Inferior parietal cortex (tissue), 1 donor: ENCODE measurements at regions not wholly inside any gene's neighbourhood (a gene's known extent, or its start where the extent isn't known, plus 50 kb on each side); places are given as distances from the start of the nearest gene placed in this dataset.

Source experiments
- DNase-seq: peaks from one replicate; pipeline ENCODE4 v3.0.0-alpha.2; 2016; ENCODE audit errors: extremely low spot score

DNA sequence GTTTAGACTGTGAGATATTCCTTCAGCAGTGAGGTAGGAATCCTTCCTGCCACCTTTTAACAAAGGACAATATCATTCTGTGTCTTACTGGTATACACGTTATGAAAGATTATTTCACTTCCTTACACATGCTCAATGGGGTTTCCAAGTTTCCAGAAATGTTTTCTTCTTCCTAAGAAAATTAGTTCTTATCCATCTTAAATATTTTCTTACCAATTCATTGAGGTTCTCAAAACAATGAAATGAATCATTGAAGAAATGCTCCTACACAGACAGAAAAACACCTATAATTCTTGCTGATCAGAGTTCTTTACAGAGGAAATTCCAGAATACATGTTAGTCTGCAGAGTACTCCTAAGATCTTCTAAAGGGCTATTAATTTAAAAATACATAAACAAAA lies 51.4 kb upstream of the SEC61G start:
- no peak for DNase-seq

DNA sequence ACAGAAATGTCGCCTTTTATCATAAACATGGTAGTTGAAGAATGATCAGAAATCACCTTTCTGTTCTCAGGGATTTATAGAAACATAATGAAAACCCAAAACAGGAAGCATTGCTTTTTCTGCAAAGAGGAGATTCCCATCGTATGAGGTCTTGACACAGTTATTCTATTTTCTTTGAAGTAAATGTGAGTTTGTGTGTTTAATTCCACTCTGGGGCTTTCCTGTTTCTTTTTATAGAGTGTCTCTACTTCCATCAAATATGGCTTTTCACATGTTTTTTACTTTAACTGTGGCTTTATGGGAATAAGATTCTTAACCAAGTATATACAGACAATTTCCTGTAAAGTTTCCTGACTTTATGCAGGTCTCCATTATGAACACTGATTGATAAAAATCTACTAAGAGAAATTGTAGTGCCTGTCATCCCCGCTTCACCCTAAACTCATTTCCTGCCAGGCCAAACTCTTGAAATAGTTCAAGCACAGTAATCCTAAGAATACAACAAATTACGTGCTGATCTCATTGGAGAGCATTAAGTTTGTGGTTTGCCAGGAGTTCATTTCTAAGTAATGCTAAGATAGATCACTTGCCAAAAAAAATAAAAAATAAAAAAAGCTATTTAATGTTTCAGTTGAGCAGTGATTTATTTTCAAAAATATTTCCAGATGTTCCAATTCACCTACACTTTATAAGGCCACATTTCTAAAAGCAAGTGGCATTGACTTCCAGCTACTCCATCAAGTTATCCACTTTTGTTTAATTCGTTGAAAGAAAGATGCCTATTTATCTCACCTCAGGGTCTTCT lies 52.2 kb upstream of the SEC61G start:
- DNase-seq, result no peak

DNA sequence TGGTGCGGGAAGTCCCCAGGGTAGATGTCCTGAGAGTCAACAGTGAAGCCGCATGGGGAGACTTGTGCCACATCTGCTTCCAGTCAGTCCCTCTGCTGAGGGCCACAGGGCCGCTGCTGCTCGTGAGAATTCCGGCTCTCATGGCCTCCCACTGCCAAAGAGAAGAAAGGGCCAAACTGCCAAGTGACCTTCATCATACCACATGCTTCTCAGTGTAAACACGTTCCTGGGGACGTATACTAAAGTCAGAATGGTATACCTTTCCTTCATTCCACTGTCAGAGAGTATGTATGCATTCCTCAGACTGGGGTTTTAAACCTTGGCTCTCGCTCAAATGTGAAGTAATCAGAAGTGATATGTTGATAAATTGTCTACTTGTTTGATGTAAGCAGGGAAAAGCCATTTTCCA lies 52.8 kb upstream of the SEC61G start:
- DNase-seq, result no peak

DNA sequence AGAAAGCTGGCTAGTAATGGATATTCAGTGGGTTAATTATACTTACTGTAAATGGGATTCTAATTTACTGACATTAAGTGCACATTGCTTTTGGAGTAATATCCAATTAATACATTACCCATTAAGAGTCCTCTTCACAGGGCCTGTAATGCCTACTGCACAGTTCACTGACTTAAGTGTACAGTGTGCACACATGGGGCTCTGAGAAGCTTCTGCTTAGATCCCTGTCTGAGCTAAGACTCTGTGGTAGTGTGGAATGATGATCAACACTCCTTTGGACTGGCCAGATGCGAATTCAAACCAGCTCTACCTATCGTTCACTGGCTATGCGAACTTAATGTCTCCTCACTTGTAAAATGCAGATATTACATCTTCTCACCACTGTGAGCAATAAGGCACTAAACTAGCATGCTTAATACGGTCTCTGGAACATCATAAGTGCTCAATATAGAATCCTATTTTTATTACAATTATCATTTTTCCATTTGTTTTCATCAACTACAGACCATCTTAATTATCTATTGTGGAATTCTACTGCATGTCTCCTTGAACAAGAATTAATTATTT lies 53.8 kb upstream of the SEC61G start:
- DNase-seq, result no peak

DNA sequence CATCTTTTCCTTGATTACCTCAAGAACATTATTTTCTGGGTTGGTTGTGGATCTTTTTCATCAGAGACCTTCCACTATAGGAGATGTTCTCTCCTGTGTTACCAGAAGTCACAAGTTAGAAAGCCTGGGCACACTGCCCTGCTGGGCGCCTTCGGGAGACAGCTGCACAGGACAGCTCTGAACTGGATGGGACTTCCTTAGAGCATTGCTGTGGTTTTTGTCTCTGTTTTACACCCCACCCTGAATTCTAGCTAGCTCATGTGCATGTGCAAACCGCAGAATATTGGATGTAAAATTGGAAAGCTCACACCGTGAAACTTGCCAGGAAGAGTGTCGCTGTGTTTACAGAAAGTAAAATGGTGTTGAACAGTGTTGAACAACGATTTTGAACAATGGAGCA lies 54.4 kb upstream of the SEC61G start:
- DNase-seq, result peak; percentile 11

DNA sequence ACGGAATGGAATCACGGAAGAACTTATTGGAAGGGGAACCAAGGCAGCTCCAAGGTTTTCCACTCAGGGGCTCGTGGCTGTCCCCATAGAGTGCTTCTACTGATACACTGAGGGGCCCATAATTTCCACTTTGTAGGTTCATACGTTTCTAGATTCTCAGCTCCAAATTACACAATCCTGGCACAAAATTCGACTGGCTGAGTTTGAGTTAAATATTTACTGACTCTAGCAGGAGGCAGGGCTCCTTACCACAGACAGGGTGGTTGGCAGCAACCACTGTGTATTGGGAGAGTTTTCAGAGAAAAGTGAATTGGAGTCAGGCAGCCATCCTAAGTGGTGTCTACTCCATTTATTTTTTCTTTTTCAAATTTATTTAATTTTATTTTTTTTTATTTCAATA lies 55.4 kb upstream of the SEC61G start:
- no peak for DNase-seq

DNA sequence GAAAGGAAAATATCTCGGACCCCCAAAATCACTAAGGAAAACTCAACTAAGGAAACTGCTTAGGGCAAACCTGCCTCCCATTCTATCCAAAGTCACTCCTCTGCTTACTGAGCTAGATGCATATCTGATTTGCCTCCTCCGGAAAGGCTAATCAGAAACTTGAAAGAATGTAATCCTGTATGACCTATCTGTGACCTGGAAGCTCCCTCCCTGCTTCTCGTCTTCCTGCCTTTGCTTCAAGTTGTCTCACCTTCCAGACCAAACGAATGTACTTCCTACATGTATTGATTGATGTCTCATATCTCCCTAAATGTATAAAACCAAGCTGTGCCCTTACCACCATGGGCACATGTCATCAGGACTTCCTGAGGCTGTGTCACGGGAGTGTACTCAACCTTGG lies 58.1 kb upstream of the SEC61G start:
- DNase-seq, result no peak

DNA sequence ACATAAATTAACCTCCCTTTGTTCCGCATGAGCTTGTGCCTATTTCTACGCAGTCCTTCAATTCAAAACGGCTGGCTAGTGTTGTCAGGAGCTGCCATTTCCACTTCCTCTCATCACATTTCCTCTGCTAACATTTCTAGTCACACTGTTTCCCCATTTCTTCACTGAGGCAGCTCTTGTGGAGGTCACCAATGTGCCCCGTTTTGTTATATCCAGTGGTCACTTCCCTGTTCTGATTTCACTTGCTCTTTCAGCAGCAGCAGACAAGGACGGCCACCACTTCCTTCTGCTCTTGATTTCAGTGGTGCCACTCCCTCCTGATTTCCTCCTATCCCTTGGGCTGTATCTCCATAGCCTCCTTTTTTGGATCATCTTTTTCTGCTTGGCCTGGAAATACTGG lies 64.8 kb upstream of the SEC61G start:
- no peak for DNase-seq

DNA sequence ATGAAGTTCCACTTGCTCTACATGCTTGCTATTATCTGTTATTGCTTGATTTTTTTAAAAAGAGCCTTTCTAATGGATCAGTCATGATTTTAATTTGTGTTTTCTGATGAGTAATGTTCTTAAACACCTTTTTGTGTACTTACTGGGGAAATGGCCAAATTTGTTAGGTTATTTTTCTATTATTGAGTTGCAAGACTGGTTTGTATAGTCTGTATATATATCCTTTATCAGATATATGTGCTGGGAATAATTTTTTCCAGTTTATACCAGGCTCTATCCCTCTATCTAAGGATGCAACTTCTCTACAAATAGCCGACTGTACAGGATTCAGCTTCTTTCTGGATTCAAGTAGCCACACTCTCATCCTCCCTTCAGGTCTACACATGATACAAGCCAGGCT lies 65.6 kb upstream of the SEC61G start:
- DNase-seq, result no peak

DNA sequence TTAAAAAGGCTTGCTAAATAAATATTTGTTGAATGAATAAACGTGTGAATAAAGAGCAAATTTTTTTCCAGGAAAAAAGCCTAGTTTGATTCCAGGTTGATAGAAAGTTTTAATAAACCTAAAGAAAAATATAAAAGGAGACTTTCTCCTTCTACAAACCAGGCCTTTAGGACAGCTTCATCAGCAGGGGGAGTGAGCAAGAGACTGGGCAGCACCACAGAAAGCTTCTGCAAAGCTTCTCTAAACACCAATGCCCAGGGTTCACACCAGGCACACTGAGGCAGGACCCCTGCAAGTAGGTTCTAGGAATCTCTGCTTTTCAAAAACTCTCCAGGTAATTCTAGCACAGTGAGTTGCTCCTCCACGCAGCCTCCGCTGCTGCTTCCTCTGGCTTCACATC lies 66.4 kb upstream of the SEC61G start:
- no peak for DNase-seq

DNA sequence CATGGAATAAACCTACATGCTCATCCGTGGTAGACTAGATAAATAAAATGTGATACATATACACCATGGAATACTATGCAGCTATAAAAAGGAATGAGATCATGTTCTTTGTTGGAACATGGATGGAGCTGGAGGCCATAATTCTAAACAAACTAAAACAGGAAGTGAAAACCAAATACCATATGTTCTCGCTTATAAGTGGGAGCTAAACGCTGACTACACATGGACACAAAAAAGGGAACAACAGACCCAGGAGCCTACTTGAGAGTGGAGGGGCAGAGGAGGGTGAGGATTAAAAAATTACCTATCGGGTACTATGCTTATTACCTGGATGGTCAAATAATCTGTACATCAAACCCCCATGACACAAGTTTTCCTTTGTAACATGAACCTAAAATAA lies 68.7 kb upstream of the SEC61G start:
- DNase-seq, result no peak

DNA sequence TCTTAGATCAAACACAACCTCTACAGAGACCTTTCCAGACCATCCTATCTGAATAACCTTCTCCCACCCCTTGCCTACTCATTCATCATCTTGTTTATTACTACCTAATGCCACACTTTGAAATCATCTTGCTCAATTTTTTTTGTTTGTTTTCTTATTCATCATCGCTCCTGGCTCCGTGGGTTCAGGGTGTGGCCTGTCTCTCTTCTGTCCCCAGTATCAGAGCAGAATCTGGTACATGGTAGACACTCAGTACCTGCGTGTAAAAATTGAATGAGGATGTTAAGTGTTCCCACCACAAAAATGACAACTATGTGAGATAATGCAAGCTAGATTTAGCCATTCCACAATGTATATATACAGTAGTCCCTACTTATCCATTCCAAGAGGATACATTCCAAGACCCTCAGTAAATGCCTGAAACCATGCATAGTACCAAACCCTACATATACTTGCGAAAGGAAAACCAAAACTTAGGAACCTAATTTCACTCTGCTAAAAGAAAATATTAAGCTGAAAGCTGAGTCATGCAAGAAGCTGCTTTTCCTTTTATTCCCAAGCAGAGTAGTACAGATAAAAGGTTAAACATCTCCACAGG lies 72.1 kb upstream of the SEC61G start:
- no peak for DNase-seq

DNA sequence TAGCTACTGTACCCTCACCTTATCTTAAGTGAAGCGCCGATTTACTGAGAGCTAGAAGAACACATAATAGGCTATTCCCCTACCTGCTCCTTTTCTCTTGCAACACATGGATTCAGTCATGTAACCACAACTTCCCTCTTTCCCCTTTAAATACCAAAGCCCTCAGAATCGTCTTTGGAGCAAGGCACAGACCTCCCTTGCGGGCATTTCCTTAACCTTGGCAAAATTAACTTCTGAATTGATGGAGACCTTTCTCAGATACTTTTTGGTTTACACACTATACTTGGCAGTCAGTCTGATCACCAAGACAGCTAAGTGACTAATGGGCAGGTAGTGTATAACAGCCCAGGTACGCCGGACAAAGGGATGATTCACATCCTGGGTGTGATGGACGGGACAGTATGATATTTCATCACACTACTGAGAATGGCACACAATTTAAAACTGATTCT lies 72.7 kb upstream of the SEC61G start:
- no peak for DNase-seq

DNA sequence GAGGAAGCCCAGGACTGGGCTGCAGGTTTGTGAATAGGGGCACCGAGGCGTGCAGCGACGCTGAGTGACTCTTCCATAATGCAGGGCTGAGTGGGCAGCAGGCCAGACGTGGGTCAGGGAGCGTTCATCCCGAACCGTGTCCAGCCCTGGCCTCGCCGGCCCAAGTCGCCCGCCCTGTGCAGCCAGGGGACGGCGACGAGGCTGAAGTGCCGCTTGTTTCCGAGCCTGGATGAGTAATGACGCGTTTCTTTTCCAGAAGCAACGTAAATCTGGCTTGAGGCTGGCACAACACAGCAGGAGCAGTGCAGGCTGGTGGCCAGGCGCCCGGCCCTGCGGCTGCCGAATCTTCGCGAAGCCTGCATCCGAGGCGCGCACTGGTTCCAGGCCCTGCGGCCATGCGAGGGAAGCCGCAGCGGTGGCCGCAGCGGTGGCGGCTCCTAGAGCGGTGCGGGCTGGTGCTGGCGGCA lies 74.0 kb upstream of the SEC61G start:
- no peak for DNase-seq

DNA sequence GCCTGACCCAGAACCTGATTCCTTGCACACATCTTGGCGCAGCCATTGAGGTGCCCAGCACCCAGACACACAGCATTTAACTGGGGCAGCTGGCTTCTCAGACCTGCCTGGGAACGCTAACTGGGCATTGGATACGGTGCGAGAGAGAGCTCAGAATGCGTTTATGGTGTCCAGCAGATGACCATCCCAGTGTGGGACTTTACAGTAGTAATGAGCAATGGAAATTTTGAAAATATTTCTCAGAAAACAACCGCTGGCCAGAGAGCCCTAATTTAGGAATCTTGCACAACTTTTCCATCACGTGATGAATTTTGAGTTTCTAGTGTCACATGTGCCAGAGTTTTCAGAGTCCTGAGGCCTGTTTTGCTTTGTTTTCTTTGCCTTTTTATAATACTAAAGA lies 78.2 kb upstream of the SEC61G start:
- no peak for DNase-seq

DNA sequence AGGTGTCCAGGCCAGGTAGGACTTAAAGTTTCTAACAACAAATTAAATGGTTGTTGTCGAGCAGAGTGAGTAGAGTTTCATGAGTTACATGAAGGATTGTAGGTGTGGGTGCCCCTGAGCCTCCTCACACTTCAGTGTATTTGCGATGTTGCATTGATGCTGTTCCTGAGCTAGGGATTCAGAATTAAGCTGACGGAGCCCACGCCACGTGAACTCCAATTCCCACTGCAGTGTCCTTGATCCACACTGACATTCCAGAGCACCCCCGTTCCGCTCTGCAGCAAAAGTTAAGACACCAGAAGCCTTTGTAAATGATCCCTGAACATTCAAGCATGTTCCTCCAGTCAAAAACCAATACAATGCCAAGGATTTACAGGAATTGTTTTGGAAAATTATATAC lies 78.8 kb upstream of the SEC61G start:
- DNase-seq, result no peak

DNA sequence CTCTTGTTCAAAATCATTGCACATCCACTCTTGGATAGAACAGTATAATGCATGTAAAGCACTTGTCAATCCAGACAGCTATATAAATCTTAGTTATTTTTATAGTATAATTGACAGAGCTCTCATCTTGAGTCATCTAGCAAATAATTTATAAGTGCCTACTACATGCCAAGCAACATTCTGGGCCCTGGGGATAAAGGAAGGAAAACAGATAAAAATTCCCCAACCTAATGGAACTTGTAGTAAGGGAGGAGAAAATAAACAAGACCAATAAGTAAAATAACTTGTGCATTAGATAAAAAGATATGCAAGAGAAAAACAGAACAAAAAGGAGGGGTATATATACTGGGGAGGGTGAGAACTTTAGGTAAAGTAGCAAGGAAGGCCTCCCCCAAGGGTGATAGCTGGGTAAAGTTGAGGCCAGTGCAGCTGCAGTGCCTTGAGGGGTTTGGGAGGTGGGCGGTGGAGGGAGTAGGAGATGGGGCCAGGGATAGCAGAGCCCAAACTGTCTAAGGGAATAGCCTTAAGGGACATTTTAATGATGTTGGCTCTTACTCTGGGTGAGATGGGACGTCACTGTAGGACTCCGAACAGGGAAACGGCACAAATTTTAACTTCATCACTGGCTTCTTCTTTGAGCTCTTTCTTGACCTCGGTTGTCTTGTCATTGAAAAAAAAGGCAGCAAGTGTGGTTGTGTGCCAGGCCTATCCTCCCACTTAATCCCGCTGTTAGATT lies 79.3 kb upstream of the SEC61G start:
- no peak for DNase-seq

DNA sequence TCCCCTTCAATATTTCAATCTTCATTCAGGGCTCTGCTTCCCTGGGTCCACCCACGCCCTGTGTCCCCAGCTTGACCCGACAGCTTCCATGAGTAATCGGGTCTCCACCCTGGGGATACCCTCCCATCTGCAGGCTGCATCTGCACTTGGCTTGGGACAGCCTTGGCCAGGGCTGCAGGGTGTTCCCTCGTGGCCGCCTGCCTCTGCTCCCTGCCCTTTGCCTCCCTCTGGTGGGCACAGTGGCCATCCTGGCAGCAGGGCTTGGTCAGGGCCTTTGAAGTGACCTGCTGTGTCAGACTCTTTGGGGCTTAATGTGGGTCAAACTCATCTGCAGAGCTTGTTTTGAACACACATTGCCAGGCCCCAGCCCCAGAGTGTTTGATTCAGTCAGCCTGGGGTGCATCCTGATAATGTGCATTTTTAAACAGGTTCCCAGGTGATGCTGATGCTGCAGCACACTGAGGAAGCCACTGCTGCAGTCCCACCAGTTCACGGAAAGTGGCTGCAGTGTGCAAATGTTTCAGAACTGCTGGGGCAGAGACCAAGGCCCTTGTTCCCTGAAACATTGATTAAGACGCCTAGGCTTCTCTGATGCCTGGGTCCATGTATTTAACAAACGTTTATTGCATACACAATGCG lies 80.7 kb upstream of the SEC61G start:
- DNase-seq, result no peak

DNA sequence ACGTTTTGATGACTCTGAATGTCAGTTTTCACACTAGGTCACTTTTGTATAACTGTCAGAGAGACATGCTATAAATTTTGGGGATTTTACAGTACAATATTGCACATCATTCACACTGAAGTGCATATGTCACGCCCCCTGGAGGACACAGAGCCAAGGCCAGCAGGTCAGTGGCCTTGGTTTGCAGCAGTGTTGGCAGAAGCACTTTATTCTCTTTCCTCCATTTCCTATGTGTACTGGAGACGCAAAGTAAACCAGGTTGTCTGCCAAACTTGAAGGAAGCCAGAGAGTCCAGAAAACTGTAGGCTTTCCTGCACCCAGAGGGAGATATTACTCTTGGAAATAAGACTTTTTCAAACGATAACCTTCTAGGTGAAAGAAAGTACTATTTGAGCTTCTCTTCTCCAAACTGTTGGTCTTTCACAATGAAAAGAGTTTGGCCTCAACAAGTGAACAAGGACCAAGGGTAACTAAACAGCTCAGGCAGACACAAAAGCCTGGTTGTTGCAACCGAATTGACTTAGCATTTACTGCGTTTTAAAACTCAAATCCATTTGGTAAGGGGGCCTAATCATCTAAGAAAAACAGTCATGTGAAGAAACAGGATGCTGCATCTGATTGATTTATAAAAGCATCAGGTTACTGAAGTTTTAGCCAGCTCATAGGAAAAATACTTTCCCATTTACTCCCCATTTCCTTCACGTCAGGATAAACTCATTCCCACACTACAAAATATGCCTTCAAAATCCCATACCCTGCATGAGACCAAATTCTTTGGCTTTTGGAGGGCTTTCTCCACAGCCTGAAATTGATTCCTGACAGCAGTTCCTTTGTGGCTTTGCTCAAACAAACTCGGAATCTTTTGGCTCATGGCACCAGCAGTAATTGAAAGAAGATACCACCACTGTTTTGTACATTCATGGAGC lies 83.0 kb upstream of the SEC61G start:
- DNase-seq, result no peak

DNA sequence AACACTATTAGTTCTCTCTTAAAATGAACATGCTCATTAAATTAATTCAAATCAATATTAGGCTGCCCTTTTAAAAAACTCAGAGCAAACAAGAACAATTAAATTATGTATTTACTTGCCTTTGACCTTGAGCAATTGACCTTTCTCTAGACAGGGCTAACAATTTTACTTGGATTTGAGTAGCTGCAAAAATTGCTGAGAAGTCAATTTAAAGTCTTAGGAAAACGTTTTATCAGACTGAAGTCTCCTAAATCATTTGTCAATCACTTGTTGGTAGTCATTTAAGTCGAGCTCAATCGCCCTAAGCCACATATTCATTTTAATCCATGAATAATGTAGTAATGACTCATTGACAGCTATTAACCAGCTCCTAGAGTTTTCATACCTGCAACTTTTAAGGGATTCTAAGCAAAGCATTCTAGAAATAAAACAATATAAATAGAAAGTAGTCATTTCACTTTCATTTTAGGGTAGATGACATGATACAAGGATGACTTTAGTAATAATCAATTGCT lies 84.9 kb upstream of the SEC61G start:
- no peak for DNase-seq

DNA sequence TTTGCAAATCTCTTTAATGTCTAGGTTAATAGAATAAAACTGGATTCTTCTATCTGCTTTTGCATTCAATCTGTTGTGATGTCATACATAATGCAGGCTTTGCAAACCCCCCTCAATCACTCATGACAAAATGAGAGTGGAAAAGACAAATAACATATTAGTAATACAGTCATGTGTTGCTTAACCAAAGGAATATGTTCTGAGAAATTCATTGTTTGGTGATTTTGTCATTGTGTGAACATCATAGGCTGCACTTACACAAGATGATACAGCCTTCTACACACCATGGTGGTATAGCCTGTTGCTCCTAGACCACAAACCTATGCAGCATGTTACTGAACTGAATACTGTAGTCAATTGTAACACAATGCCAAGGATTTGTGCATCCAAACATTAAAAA lies 87.3 kb upstream of the SEC61G start:
- no peak for DNase-seq
